ENCODE measurements at regions not wholly inside any gene's neighbourhood (a gene's known extent, or its start where the extent isn't known, plus 50 kb on each side); places are given as distances from the start of the nearest gene placed in this dataset.
"Not testable (repeated sequence)": the region's sequence is repeated elsewhere in the genome, so short reads cannot be mapped to it uniquely, and the experiment has no call there.

- Histone ChIP-seq H3K27ac (ENCODE audit: low read depth, low read length) (no peak overlapping the region), H3K9me3 (ENCODE audit: control insufficient read depth, insufficient read depth, low read length) (peaks cover 7% of the 10 kb centered on the region; the same call in 1 of the 2 replicates), H3K27me3 (ENCODE audit: control insufficient read depth, insufficient read depth, low read length) (no peaks in the 10 kb centered on the region), H3K4me3 (ENCODE audit: low read depth, low read length) (no peak overlapping the region)
- CTCF ChIA-PET = interaction anchor here (0.5 kb wide), 1 partner anchor 51 kb away, joined by 3 read pairs; no protein-coding TSS in a partner anchor
- TF ChIP-seq, protein P1, sequence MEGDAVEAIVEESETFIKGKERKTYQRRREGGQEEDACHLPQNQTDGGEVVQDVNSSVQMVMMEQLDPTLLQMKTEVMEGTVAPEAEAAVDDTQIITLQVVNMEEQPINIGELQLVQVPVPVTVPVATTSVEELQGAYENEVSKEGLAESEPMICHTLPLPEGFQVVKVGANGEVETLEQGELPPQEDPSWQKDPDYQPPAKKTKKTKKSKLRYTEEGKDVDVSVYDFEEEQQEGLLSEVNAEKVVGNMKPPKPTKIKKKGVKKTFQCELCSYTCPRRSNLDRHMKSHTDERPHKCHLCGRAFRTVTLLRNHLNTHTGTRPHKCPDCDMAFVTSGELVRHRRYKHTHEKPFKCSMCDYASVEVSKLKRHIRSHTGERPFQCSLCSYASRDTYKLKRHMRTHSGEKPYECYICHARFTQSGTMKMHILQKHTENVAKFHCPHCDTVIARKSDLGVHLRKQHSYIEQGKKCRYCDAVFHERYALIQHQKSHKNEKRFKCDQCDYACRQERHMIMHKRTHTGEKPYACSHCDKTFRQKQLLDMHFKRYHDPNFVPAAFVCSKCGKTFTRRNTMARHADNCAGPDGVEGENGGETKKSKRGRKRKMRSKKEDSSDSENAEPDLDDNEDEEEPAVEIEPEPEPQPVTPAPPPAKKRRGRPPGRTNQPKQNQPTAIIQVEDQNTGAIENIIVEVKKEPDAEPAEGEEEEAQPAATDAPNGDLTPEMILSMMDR (IDR thresholded peaks at IDR 0.05; ENCODE audit: low read depth, low read length) = no peak
- no peak for DNase-seq (ENCODE audit: low read depth, low spot score)
- POLR2A ChIA-PET = no interaction called here
These were observed 417.0 kb upstream of the ANO5 start for GRCh38 chr11:21775911-21776310.

DNA sequence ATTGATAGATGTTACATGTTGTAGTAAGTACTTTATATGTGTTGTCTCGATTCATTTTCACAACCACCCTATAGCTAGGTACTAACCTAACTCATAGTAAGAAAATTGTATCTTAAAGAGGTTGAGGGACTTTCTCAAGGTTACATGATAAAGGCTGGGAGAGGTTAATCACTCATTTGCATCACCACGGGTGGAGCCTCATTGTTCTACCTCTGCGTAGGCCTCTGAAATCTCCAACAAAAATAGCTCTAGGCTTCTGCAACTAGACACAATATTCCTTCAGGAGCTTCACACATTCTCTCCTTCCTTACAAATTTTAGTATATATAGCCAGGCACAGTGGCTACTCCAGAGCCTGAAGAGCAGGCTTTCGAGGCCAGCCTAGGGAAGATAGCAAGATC, 408.9 kb upstream of the ANO5 start:
- no peaks in the 10 kb centered on the region for H3K27me3 ChIP-seq (ENCODE audit: control insufficient read depth, insufficient read depth, low read length)
- peaks cover 3% of the 10 kb centered on the region; the same call in 1 of the 2 replicates for H3K9me3 ChIP-seq (ENCODE audit: control insufficient read depth, insufficient read depth, low read length)
- H3K27ac ChIP-seq (ENCODE audit: low read depth, low read length) = no peak overlapping the region
- no peak for DNase-seq (ENCODE audit: low read depth, low spot score)
- ChIA-PET CTCF (no interaction called here), POLR2A (no interaction called here)
- TF ChIP-seq, protein P1 (IDR thresholded peaks at IDR 0.05; ENCODE audit: low read depth, low read length) = no peak
- no peak overlapping the region for H3K4me3 ChIP-seq (ENCODE audit: low read depth, low read length)

GRCh38 chr11:21785351-21785750, 407.5 kb upstream of the ANO5 start:
- no peak overlapping the region for H3K27ac ChIP-seq (ENCODE audit: low read depth, low read length)
- ChIA-PET CTCF (no interaction called here), POLR2A (no interaction called here)
- TF ChIP-seq, protein P1 (IDR thresholded peaks at IDR 0.05; ENCODE audit: low read depth, low read length) = no peak
- H3K9me3 ChIP-seq (ENCODE audit: control insufficient read depth, insufficient read depth, low read length) = peaks cover 3% of the 10 kb centered on the region; the same call in 1 of the 2 replicates
- DNase-seq (ENCODE audit: low read depth, low spot score) = no peak
- H3K4me3 ChIP-seq (ENCODE audit: low read depth, low read length) = no peak overlapping the region
- H3K27me3 ChIP-seq (ENCODE audit: control insufficient read depth, insufficient read depth, low read length) = no peaks in the 10 kb centered on the region

GRCh38 chr11:21794306-21794705, 398.6 kb upstream of the ANO5 start:
- Histone ChIP-seq H3K27ac (ENCODE audit: low read depth, low read length) (no peak overlapping the region), H3K9me3 (ENCODE audit: control insufficient read depth, insufficient read depth, low read length) (peaks cover 5% of the 10 kb centered on the region; the same call in 1 of the 2 replicates), H3K27me3 (ENCODE audit: control insufficient read depth, insufficient read depth, low read length) (no peaks in the 10 kb centered on the region), H3K4me3 (ENCODE audit: low read depth, low read length) (no peak overlapping the region)
- no peak for DNase-seq (ENCODE audit: low read depth, low spot score)
- ChIA-PET CTCF (no interaction called here), POLR2A (no interaction called here)
- TF ChIP-seq, protein P1 (IDR thresholded peaks at IDR 0.05; ENCODE audit: low read depth, low read length) = no peak

- no peaks in the 10 kb centered on the region for H3K27me3 ChIP-seq (ENCODE audit: control insufficient read depth, insufficient read depth, low read length)
- TF ChIP-seq, protein P1 (IDR thresholded peaks at IDR 0.05; ENCODE audit: low read depth, low read length) = no peak
- no peak for DNase-seq (ENCODE audit: low read depth, low spot score)
- no peak overlapping the region for H3K27ac ChIP-seq (ENCODE audit: low read depth, low read length)
- peaks cover 6% of the 10 kb centered on the region; the same call in 1 of the 2 replicates for H3K9me3 ChIP-seq (ENCODE audit: control insufficient read depth, insufficient read depth, low read length)
- ChIA-PET POLR2A (no interaction called here), CTCF (no interaction called here)
- H3K4me3 ChIP-seq (ENCODE audit: low read depth, low read length) = no peak overlapping the region
These were observed 394.7 kb upstream of the ANO5 start for GRCh38 chr11:21798216-21798615.

- peaks cover 15% of the 10 kb centered on the region for H3K9me3 ChIP-seq (ENCODE audit: control insufficient read depth, insufficient read depth, low read length)
- H3K4me3 ChIP-seq (ENCODE audit: low read depth, low read length); H3K27ac ChIP-seq (ENCODE audit: low read depth, low read length); POLR2A ChIA-PET; DNase-seq (ENCODE audit: low read depth, low spot score); CTCF ChIA-PET; H3K27me3 ChIP-seq (ENCODE audit: control insufficient read depth, insufficient read depth, low read length): not testable (repeated sequence)
These were observed 388.4 kb upstream of the ANO5 start for GRCh38 chr11:21804523-21804922.

Measured in AG04450 (cell line).